ENCODE measurements at regions not wholly inside any gene's neighbourhood (a gene's known extent, or its start where the extent isn't known, plus 50 kb on each side); places are given as distances from the start of the nearest gene placed in this dataset.

GRCh38 chr6:117194978-117195377 lies 70.4 kb upstream of the VGLL2 start:
- no peak for TF ChIP-seq CTCF (IDR thresholded peaks at IDR 0.05; ENCODE audit: low read depth, low read length, poor library complexity, severe bottlenecking)
- TF ChIP-seq EZH2phosphoT487 (IDR thresholded peaks at IDR 0.05; ENCODE audit: borderline replicate concordance, low read length) = no peak
